ENCODE measurements at regions not wholly inside any gene's neighbourhood (a gene's known extent, or its start where the extent isn't known, plus 50 kb on each side); places are given as distances from the start of the nearest gene placed in this dataset.

GRCh38 chr2:21250673-21251072, 126.9 kb downstream of the TDRD15 start:
- Histone ChIP-seq H3K4me1 (ENCODE audit: insufficient read depth, low read length) (no peaks in the 10 kb centered on the region), H3K79me2 (ENCODE audit: insufficient read depth, low read length) (no peaks in the 10 kb centered on the region), H2AFZ (ENCODE audit: low read length) (no peak overlapping the region), H3K4me2 (ENCODE audit: low read depth, low read length) (no peak overlapping the region), H3K4me3 (replicated peaks in 1 of 3; ENCODE audit: insufficient read depth in 1 of 3, low read depth in 2 of 3, low read length in 3 of 3) (no peak overlapping the region), H4K20me1 (ENCODE audit: insufficient read depth, low read length) (no peaks in the 10 kb centered on the region), H3K9me3 (ENCODE audit: low read length) (no peaks in the 10 kb centered on the region), H3K27ac (ENCODE audit: extremely low read length, insufficient read depth, low read length) (no peak overlapping the region), H3K27me3 (ENCODE audit: control insufficient read depth in 1 of 2, insufficient read depth in 2 of 2, low read length in 2 of 2) (no peaks in the 10 kb centered on the region; a peak in 1 of 5 replicates), H3K36me3 (replicated peaks in 1 of 2; ENCODE audit: control insufficient read depth in 1 of 2, insufficient read depth in 2 of 2, low read length in 2 of 2) (no peaks in the 10 kb centered on the region), H3K9ac (ENCODE audit: insufficient read depth, low read depth, low read length) (no peak overlapping the region)
- no TSS peak for BruUV-seq (replicated peaks)
- ChIA-PET CTCF (ENCODE audit: low intra/inter-chr PET ratio, low total read pairs) (no interaction called here), POLR2A (no interaction called here)
- FAIRE-seq (no peak), DNase-seq (ENCODE audit: low spot score) (no peak), ATAC-seq (no peak)
- TF ChIP-seq, protein P1, sequence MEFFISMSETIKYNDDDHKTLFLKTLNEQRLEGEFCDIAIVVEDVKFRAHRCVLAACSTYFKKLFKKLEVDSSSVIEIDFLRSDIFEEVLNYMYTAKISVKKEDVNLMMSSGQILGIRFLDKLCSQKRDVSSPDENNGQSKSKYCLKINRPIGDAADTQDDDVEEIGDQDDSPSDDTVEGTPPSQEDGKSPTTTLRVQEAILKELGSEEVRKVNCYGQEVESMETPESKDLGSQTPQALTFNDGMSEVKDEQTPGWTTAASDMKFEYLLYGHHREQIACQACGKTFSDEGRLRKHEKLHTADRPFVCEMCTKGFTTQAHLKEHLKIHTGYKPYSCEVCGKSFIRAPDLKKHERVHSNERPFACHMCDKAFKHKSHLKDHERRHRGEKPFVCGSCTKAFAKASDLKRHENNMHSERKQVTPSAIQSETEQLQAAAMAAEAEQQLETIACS (CRISPR knock-in tag; IDR thresholded peaks at IDR 0.05) = no peak
- no peak for TF ChIP-seq ZKSCAN1 (IDR thresholded peaks at IDR 0.05; ENCODE audit: low read length)
- TF ChIP-seq ATF3 (CRISPR knock-in tag; IDR thresholded peaks at IDR 0.05) = no peak
- no peak for TF ChIP-seq IKZF1 (IDR thresholded peaks at IDR 0.05)
- TF ChIP-seq SRF (IDR thresholded peaks at IDR 0.05; ENCODE audit: low read depth, low read length) = no peak
- in situ Hi-C loops (cut with HindIII; ENCODE audit: extremely low pct_ligation_motif_present, low pct_unique_long_range_greater_than_20kb) (no loop called here), intact Hi-C loops (cut with micrococcal nuclease; ENCODE audit: unreplicated experiment) (no loop called here)

DNA sequence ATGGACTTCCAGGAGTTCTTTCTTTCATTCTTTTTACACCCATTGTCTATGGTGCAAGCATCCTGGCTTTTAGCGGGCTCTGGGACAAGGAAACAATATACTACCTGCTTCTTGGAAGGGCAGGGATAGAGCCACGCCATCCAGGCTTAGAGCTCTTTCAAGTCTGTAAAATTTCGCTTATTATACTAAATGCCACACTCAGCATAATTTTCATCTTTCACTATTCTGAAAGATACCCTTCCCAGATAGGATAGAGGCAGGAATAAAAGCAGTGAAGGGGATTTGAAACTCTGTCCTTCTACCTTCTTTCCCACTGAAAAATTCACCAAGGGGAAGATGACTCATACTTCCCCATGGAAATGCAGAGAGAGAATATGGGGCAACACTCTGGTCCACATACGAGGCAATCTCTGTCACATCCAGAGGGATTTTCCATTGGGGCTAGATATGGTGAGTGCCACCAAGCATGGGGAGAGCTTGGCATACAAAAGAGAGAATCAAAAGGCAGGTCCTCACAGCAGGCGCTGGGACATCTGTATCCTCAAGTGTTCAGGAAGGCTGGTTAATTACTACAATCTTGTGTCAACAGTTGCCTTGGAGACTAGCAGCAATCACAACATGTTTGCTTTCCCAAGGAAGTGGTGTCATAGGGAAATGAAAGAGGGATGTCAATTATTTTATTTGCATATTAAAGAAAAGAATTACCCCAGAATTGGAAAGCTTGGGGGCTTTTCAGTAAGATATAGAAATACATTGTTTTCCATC, 127.6 kb downstream of the TDRD15 start:
- FAIRE-seq (no peak), DNase-seq (ENCODE audit: low spot score) (no peak)
- CTCF ChIA-PET (ENCODE audit: low intra/inter-chr PET ratio, low total read pairs) = no interaction called here

More for the DNA sequence above, 127.6 kb downstream of the TDRD15 start:
- ATAC-seq = 0 out of 3 replicates have a peak, but pooled peaks have one; percentile 37
- Histone ChIP-seq H4K20me1 (ENCODE audit: insufficient read depth, low read length) (no peaks in the 10 kb centered on the region), H3K79me2 (ENCODE audit: insufficient read depth, low read length) (no peaks in the 10 kb centered on the region), H2AFZ (ENCODE audit: low read length) (no peak overlapping the region), H3K36me3 (replicated peaks in 1 of 2; ENCODE audit: control insufficient read depth in 1 of 2, insufficient read depth in 2 of 2, low read length in 2 of 2) (no peaks in the 10 kb centered on the region), H3K27ac (ENCODE audit: extremely low read length, insufficient read depth, low read length) (no peak overlapping the region), H3K4me3 (replicated peaks in 1 of 3; ENCODE audit: insufficient read depth in 1 of 3, low read depth in 2 of 3, low read length in 3 of 3) (no peak overlapping the region), H3K4me2 (ENCODE audit: low read depth, low read length) (no peak overlapping the region), H3K9me3 (ENCODE audit: low read length) (no peaks in the 10 kb centered on the region), H3K9ac (ENCODE audit: insufficient read depth, low read depth, low read length) (no peak overlapping the region), H3K4me1 (ENCODE audit: insufficient read depth, low read length) (no peaks in the 10 kb centered on the region), H3K27me3 (ENCODE audit: control insufficient read depth in 1 of 2, insufficient read depth in 2 of 2, low read length in 2 of 2) (no peaks in the 10 kb centered on the region; a peak in 1 of 5 replicates)
- POLR2A ChIA-PET = no interaction called here
- no peak for TF ChIP-seq ZNF513 (CRISPR knock-in tag; conservative IDR thresholded peaks at IDR 0.05)
- peak; percentile 9; the same call in 1 of the 2 replicates for TF ChIP-seq RFX3 (CRISPR knock-in tag; IDR thresholded peaks at IDR 0.05)
- TF ChIP-seq MAFK (conservative IDR thresholded peaks at IDR 0.05 in 1 of 2, IDR thresholded peaks at IDR 0.05 in 1 of 2; ENCODE audit: low read length in 2 of 2) = peak; percentile 93 to 96
- peak; percentile 82 for TF ChIP-seq CEBPB (IDR thresholded peaks at IDR 0.05; ENCODE audit: borderline replicate concordance, low read depth, low read length)
- TF ChIP-seq FOSL2 (CRISPR knock-in tag; IDR thresholded peaks at IDR 0.05) = peak; percentile 58
- TF ChIP-seq MAFF (IDR thresholded peaks at IDR 0.05; ENCODE audit: low read depth, low read length) = peak; percentile 91
- TF ChIP-seq ZFP91 (CRISPR knock-in tag; IDR thresholded peaks at IDR 0.05; ENCODE audit: borderline replicate concordance) = no peak
- in situ Hi-C loops (cut with HindIII; ENCODE audit: extremely low pct_ligation_motif_present, low pct_unique_long_range_greater_than_20kb) (no loop called here), intact Hi-C loops (cut with micrococcal nuclease; ENCODE audit: unreplicated experiment) (no loop called here)
- BruUV-seq (replicated peaks) = no TSS peak
- 2% methylated on average over 5 of the region's 5 CpGs for WGBS (ENCODE audit: low lambda C conversion rate)

Measured in HepG2 (cell line).